Cerebellar cortex (tissue), 1 donor: ENCODE measurements at regions not wholly inside any gene's neighbourhood (a gene's known extent, or its start where the extent isn't known, plus 50 kb on each side); places are given as distances from the start of the nearest gene placed in this dataset.

Experiments used
- DNase-seq: peaks from one replicate; pipeline ENCODE4 v3.0.0-alpha.2; 2015; ENCODE audit warnings: low spot score

DNA sequence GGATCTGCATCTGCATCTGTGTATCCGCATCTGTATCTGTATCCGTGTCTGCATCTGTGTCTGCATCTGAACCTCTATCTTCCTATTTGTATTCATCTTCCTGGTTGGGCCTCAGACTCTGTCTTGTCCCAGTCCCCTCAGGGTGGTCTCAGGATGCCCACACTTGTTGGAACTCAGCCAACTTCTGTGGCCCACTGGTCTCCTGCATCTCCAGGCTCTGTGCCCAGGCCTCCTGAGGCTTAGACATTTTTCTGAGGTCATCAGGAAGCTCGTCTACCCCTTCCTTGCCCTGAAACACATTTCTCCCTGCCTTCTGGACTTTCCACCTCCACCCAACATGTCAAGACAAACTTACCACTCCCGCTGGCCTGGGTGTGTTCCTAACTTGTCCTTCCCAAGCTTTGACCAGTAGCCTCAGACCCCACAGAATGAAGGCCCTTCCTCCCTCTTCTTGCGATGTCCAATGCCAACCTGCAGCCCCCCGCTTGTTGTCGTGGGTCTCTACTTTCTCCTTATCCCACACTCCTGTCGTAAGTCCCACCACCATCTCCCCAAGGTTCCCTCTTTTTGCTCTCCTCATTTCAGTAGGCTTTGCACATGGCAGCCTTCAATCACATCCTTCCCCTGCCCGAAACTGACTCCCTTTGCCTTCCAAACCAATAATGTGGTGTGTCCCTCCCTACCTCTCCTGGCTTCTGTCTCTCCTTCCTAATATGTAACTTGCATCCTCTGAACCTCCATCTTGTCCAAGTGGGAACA lies 176.5 kb downstream of the DLL1 start:
- no peak for DNase-seq

DNA sequence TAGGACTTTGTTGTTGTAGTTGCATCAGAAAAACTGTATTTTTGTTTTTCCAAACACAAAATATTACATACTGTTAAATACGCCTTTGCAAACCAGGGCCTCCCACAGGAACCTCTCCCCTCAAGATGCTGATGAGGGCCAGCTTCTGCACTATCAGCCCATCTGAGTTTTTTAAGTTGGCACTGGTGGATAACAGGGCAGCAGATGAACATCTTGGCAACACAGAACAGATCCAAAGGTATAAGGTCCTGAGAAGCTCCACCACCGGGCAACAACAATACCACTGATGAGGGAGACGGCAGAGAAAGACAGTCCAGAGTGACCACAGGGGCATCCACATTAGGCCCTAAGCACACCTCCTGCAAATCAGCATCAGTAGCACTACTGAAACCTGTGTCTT lies 177.7 kb downstream of the DLL1 start:
- DNase-seq = no peak

DNA sequence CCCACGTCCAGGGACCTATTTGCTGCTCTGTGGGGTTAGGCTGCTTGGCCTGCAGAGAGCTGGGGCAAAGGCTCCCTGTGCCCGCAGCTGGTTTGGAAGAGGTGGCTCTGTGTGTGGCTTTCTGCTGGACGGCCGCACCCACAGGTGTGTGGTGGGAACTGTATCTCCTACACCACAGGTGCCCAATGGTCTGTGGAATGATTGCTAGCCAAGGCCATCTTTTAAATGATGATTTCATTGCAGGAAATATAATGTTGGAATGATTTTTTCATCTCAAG lies 178.4 kb downstream of the DLL1 start:
- no peak for DNase-seq

DNA sequence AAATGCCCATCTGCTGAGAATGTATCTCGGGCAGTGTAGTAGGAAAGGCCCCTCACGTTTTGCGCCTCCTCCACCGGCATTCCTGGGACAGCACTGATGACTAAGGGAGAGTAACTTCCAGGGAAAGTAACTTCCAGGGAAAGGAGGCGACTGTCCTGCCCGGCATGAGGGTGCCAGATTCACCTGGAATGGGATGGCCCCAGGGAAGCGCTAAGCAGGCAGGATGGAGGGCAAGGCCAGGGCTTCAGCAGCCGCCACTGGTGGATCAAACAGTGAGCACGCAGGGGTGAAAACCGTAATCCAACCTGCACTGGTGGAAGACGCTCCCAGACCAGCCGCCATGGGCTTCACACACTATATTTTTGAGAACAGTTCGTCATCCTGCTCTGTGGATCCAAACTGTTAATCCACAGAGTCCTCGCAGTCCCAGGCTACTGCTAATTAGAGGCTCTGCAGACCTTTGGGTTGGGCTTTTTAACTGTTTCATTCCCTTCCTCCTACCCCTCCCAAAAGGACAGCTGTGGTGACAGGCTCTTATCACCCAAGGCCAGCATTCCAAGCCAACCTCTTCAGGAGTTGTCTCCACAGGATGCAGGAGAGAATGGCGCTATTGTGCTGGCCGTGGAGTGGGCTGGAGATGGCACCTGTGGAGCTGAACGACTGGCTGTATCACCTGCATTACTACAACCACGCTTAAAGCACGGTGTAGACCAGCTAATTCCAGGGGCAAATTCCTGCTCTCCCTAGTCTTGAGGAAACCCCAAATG lies 178.9 kb downstream of the DLL1 start:
- DNase-seq = no peak

DNA sequence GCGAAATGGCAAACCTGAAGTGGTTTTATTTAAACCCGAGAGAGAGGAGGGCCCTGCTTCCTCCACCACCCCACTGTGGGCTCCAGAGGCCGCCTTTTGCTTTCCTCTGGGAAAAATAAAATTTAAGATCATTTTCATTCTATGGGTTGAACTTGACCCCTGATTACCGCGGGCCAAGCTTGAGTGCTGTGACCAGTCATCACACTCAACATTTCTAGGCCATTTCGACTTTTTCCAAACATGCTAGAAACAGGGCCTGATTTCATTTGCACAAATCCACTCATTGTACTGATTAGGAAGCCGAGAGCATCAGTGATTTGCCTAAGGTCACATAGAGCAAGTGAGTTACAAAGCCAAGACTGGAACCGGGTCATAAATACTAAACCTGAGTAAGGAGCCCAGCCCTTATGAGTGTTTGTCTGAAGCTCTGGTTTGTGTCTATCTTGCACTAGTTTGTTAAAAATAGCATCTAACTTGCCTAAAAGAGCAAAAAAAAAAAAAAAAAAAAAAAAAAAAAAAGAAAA lies 179.7 kb downstream of the DLL1 start:
- DNase-seq = no peak

DNA sequence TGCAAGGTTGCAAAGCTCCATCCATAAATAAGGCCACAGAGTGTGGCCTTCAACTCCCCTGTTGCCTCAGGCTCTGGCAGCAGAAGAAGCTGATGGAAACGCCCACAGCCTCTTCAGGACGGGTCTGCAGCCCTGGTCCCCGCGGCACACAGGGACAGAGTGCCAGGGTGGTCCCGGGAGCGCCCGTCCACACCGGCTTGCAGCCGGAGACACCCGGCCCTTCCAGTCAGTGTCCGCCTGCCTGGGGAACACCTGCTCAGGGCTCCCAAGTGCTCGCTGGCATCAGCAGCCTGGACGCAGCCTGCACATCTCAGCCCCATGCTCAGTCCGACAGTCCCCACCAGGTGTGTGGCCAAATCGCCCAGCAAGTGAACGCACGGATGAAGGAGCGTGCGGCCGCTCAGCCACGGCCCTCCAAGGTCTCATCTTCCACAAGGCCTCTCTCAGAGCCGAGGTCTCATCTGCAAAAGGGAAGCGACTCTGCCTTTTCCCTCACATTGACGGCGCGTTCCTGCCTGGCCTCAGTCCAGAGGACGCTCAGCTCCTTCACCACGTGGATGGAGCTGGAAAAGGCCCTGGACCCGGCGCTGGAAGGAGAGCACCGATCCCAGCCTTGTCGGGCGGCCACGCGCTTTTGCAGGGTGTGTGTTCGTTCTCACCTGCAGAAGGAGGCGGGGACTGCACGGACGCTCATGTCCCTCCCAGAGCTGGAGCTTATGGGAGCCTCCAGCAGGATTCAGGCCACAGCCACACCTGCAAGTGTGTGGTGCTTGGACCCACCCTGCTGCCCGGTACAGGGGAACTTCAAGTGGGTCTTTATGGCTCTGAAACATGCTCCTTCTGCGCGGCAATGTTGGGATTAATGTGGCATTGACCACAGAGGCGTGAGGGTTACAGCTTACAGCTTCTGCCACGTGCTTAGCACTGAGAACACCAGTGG lies 180.4 kb downstream of the DLL1 start:
- DNase-seq = no peak

DNA sequence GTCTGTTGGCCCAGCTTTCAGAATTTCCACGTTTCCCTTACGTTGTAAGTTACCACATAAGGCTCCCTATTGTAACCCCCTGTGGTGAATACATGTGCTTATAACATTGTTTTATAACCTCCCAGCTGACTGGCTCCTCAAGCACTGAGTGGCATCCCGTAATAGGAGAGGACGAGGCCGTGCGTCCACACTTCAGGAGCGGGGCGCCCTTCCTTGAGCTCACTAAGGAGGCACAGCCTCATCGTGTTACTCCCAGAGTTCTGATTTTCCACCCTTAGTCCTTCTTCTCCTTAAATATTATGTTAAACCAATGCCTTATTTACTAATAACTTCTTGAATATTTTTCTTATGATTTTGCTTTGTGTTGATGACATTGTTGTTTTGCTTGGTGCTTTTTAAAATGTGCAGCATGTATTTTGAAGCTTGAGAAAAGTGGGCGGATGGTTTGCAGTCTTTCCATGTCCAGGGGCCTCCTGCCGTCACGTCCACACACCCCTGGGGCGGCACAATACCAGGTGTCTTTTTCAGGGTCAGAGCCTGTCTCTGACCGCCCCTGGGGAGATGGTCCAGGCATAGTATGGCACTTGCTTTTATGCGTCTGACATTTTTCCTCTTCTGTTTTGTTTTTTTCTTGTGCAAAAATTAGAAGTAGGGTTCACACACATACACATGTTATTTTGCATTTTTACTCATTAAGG lies 181.8 kb downstream of the DLL1 start:
- DNase-seq = no peak

DNA sequence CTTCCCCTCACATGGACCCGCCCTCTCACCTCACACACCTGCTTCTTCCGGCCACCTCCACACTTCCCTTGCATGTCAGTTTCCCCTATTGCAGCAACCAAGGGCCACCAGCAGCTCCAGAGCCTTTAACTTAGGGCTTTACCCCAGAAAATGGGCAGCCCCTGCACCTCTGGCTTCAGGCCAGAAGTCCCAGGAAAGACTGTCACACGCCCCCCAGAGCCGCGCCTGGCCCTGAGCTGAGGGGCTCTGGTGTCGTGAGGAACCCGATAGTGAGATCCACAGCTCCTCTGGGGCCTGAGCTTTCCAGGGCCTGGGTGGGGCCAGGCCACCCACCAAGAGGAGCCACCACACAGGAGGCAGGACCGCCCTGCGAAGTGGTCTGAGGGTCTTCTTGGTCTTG lies 182.4 kb downstream of the DLL1 start:
- DNase-seq = no peak

DNA sequence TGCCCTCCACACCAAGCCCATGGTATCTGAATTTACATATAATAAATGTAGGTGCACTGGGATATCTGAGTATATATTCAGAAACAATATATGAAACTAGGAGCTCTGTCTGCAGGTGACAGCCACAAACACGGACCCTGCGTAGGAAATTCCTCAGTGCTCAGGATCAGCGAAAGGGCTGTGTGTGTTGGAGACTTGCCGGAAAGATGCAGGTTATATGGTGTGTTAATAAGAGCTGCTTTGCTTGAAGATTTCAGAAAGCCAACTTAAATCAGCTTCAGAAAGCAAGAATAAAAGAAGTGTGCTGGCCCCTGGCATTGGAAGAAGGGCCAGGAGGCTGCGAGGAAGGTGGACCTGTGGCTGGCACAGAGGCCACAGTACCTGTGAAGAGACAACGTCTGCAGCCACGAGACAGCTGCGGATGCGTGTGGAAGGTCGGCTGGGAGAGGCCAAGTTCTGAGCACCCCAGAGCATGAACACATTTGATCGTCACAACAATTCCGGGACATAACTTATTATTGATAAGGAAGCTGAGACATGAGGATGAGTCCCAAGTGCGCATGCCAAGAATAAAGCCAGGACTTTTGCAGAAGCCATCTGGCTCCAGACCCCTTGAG lies 183.2 kb downstream of the DLL1 start:
- DNase-seq = no peak

DNA sequence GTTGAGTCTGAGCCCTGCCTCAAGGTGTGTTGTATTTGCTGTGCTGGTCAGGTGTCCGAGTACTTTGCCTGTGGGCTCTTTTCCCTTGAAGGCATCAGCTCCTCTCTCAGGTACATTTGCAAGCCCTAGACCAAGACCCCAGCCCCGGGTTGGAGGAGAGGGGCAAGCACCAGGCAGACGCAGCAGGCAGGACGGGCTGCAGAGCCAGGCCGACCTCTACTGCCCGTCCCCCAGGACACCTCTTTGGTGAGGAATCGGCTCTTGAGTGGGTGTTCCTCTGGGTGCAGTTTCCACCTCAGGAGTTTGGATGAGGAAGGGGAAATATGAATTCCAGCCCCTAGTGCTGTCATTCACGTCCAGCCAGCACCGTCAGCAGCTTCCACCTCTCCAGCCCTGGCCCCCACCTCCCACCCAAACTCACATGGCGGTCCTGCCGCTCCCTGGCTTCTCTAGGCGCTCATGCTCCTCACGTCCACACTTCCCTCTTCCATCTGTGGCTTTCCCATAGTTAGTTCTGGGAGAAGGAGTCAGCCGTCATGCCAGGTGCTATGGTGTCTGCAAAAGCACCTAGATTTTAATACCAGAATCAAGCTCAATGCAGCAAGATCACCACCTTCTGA lies 183.9 kb downstream of the DLL1 start:
- DNase-seq = no peak

DNA sequence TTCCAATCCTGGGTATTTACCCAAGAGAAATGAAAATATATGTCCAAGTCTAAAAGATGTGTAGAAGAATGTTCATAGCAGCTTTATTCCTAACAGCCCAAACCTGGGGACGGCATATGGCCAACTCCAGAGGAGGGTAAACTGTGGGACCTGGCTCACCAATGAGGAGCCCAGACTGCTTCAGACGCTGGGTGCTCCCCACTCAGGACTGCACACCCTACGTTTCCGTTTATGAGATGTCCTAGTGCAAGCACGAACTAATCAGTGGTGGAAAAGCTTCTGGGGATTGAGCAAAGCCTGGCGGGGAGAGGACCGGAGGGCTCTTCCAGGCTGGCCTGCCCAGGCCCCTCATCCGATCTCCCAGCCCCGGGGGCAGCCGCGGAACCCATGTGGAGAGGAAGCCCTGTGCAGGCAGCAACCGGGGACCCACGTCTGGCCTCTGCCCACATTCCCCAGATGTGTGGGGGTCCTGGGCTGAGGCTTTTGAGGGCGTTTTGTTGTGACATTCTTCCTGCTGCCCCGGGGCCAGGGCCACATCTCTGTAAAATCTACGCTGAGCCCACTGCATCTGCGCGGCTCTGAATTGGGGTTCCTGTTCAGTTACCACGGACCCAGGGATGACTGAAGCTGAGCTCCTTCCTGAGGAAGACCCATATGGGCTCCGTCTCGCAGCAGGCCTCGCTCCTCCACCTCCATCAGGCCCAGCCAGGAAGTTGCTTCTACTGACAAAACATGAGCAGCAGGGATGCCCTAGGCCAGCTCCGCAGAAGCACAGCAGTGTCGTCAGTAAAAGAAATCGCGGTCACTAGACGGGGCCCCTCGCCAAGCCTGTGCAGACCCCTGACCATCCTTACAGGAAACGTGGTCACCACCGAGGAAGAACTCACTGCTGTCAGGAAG lies 188.0 kb downstream of the DLL1 start:
- DNase-seq = no peak

DNA sequence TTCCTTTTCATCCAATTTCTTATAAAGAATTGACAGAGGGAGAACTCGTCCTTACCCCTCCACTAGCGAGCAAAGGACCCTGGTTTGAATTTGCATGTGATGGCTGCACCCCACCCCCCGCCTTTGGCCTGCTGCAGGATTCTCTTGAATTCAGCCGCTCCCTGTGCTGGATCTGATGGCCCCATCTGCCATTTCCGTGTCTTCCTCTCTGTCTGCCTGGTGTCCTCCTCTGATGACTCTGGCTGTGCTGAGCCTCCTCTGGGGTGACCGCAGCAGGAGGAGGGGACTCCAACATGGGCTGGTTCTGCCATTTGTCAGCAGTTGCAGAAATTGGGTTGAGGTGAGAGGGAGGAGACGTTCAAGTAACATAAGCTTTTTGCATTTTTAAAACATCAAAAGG lies 188.8 kb downstream of the DLL1 start:
- no peak for DNase-seq

DNA sequence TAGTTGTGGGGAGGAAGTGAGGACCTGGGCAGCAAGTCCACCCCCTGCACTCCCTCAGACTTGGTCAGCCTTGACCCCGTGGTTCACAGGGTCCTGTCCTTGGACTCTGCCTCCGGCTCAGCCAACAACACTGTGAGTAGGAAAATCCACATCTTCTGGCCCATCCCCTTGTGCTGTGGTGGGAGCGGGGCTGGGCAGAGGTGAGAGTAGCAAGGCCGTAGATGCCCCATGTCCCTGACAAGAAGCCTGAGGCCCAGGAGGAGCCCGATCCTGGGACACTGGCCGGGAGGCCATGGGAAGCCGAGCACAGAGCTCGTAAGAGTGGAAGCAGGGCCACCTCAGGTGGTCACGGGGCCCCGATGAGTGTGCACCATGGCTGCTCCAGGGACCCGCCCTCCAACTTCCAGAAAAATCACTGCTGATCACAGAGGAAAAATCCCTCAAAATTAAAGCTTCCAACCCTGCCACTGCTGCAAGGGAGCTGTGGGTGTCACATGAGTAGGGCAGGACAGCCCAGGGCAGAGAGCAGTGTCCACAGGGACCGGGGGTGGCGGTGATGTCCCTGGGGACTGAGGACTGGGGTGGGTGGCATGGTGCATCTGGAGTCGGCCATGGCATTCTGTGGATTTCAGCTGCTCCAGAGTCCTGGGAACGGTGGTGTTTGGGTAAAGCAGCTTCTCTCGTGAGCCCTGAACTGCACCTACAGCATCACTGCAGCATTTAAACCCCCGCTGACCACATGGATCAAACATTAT lies 189.4 kb downstream of the DLL1 start:
- DNase-seq = no peak

DNA sequence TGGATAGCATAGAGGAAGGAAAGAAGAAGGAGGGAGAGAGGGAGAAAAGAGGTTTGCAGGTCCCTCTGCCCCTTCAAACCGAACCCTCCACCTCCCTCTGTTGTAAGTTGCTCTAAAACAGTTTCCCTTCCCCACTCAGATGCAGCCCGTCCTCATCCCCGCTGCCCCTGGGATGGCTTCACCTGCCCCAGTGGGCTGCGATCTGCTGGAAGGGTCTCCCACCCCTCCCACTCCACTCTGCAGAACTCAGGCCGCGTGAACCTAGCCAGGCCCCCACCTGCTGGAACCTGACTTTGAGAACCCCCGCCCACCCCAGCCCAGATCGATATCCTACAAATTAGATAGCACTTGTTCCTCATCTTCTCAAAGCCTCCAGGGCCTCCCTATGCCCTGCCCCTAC lies 190.8 kb downstream of the DLL1 start:
- no peak for DNase-seq

DNA sequence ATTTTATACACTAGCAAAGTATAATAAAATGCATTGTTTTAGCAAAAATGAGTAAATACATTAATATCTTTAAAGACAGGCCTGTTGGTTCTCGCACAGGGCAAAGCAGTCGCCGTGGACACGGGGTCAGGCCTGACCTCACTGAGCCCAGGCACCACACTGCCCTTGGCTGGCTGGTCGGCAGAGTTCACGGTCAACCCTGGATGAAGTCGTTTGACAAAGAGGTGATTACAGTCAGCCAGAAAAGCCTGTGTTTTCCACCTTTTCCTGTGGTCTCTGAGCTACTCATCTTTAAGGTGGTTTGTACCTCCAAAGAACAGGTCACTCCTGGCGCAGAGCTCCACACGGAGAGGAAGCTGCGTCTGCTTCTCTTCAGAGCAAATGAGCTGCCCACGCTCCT lies 191.5 kb downstream of the DLL1 start:
- DNase-seq = no peak

DNA sequence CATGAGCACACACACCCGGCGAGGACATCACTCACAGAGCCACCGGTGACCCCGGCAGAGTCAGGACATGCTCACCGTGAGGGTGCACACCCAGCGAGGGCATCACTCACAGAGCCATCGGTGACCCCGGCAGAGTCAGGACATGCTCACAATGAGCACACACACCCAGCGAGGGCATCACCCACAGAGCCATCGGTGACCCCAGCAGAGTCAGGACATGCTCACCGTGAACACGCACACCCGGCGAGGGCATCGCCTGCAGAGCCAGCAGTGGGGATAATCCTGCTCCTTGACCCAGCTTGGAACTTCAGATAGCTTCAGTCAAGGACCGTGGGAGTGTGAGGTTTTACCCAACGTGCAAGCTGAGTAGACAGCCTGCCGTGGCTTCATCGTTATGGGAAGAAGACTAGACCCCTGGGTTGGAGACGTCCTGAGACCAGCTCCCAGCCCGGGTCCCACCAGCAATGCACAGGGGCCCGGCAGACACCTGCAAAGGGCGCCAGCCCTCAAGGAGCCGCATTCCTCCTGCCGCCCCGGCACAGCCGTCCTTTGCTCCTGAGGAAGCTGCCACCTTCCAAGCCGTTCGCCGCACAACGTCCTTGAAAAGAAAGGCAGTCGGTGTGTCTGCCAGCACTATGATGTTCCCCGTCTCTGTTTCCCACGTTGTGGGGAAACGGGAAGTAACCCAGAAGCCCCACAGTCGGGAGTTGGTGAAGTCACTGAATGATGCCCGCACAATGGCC lies 192.3 kb downstream of the DLL1 start:
- DNase-seq = no peak

DNA sequence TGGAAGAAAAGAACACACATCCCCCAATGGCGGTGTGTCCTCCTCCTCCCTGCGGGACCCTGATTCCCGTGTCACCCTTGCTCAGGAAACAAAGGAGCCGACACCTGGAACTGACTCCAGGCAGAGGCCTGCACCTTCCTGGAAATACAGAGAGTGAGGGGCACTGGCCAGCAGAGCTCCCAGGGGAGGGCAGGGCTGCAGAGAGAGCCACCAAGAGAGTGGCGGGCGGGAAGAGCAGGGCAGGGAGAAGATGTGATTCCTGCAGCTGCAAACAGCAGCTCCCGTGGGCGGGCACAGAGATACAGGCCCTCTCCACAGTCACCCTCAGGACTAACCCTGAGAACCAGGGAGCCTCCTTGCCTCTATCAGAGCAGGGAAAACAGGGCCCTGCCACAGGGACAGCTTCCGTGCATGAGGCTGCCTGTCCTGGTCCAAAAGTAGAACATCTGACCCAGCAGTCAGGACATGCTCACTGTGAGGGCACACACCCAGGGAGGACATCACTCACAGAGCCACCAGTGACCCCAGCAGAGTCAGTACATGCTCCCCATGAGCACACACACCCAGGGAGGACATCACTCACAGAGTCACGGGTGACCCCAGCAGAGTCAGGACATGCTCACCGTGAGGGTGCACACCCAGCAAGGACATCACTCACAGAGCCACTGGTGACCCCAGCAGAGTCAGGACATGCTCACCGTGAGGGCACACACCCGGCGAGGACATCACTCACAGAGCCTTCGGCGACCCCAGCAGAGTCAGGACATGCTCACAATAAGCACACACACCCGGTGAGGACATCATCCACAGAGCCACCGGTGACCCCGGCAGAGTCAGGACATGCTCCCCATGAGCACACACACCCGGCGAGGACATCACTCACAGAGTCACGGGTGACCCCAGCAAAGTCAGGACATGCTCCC lies 193.1 kb downstream of the DLL1 start:
- DNase-seq = no peak
